ENCODE measurements at regions not wholly inside any gene's neighbourhood (a gene's known extent, or its start where the extent isn't known, plus 50 kb on each side); places are given as distances from the start of the nearest gene placed in this dataset.
A peak's percentile ranks its signal among the peaks of the same experiment; 100 is the strongest.

- no peak for TF ChIP-seq CTCF (IDR thresholded peaks at IDR 0.05)
- TF ChIP-seq SIN3A (IDR thresholded peaks at IDR 0.05; ENCODE audit: borderline replicate concordance, insufficient read depth, low read depth, low read length), result no peak
- no peak for TF ChIP-seq REST (IDR thresholded peaks at IDR 0.05; ENCODE audit: insufficient read depth in 1 of 2, low read depth in 2 of 2, low read length in 1 of 2)
- TF ChIP-seq POLR2AphosphoS5 (IDR thresholded peaks at IDR 0.05; ENCODE audit: low read depth, low read length), result no peak
- no peak for TF ChIP-seq TCF7L2 (IDR thresholded peaks at IDR 0.05; ENCODE audit: low read depth, low read length)
- ChIA-PET CTCF (no interaction called here), POLR2A (no interaction called here)
- in situ Hi-C loops (cut with HindIII; ENCODE audit: low pct_unique_long_range_greater_than_20kb, low sequenced_read_pairs) (no loop called here), intact Hi-C loops (cut with micrococcal nuclease; ENCODE audit: unreplicated experiment) (no loop called here)
- no peaks in the 10 kb centered on the region for H3K27me3 ChIP-seq (ENCODE audit: control insufficient read depth, insufficient read depth, low read length)
- no peak for DNase-seq (ENCODE audit: low read depth, low spot score)
- ATAC-seq, result no peak
- H3K27ac ChIP-seq (ENCODE audit: low read length), result peak overlapping the region; percentile 55; the same call in 1 of the 2 replicates
- no peaks in the 10 kb centered on the region for H3K9me3 ChIP-seq (ENCODE audit: control insufficient read depth, insufficient read depth, low read depth, low read length)
- BruUV-seq (replicated peaks), result no TSS peak
- no peaks in the 10 kb centered on the region for H3K36me3 ChIP-seq (ENCODE audit: control insufficient read depth, insufficient read depth, low read length)
- no peaks in the 10 kb centered on the region for H3K4me1 ChIP-seq (ENCODE audit: control insufficient read depth, insufficient read depth, low read length)
- H3K4me3 ChIP-seq (ENCODE audit: low read depth in 2 of 2, low read length in 2 of 2), result no peak overlapping the region
Observed at GRCh38 chr5:92401492-92401891, 1018.4 kb upstream of the ARRDC3 start.

- intact Hi-C loops (cut with micrococcal nuclease; ENCODE audit: unreplicated experiment), result no loop called here
- H3K36me3 ChIP-seq (ENCODE audit: control insufficient read depth, insufficient read depth, low read length), result no peaks in the 10 kb centered on the region
- TF ChIP-seq SIN3A (IDR thresholded peaks at IDR 0.05; ENCODE audit: borderline replicate concordance, insufficient read depth, low read depth, low read length), result no peak
- TF ChIP-seq TCF7L2 (IDR thresholded peaks at IDR 0.05; ENCODE audit: low read depth, low read length), result no peak
- no peak for TF ChIP-seq CTCF (IDR thresholded peaks at IDR 0.05)
- no peak for TF ChIP-seq REST (IDR thresholded peaks at IDR 0.05; ENCODE audit: insufficient read depth in 1 of 2, low read depth in 2 of 2, low read length in 1 of 2)
- no peak for TF ChIP-seq POLR2AphosphoS5 (IDR thresholded peaks at IDR 0.05; ENCODE audit: low read depth, low read length)
- DNase-seq (ENCODE audit: low read depth, low spot score) (no peak), ATAC-seq (no peak)
- ChIA-PET POLR2A (no interaction called here), CTCF (no interaction called here)
- no peak overlapping the region for H3K27ac ChIP-seq (ENCODE audit: low read length)
- BruUV-seq (replicated peaks), result no TSS peak
- no peak overlapping the region for H3K4me3 ChIP-seq (ENCODE audit: low read depth in 2 of 2, low read length in 2 of 2)
- no peaks in the 10 kb centered on the region for H3K27me3 ChIP-seq (ENCODE audit: control insufficient read depth, insufficient read depth, low read length)
- in situ Hi-C loops (cut with HindIII; ENCODE audit: low pct_unique_long_range_greater_than_20kb, low sequenced_read_pairs), result no loop called here
- no peaks in the 10 kb centered on the region for H3K4me1 ChIP-seq (ENCODE audit: control insufficient read depth, insufficient read depth, low read length)
- no peaks in the 10 kb centered on the region for H3K9me3 ChIP-seq (ENCODE audit: control insufficient read depth, insufficient read depth, low read depth, low read length)
Observed at GRCh38 chr5:92394936-92395335, 1011.8 kb upstream of the ARRDC3 start.
